Immature natural killer cell (primary cell): ENCODE measurements at regions not wholly inside any gene's neighbourhood (a gene's known extent, or its start where the extent isn't known, plus 50 kb on each side); places are given as distances from the start of the nearest gene placed in this dataset.

Experiments used
- DNase-seq, 3 donors: peaks; one replicate each; pipeline ENCODE4 v3.0.0; 2022; ENCODE audit warnings: mixed read lengths in 1 of 3
- H3K27ac Mint-ChIP-seq, 6 donors: one replicate each; pipeline ENCODE4 v1.8.0; 2020; ENCODE audit warnings: mixed read lengths in 6 of 6, mild to moderate bottlenecking in 5 of 6, inconsistent platforms in 4 of 6, moderate library complexity in 3 of 6
- H3K27me3 Mint-ChIP-seq, 3 donors: one replicate each; pipeline ENCODE4 v1.8.0; 2020 to 2021; ENCODE audit warnings: low read depth in 3 of 3, mild to moderate bottlenecking in 3 of 3, mixed read lengths in 3 of 3, moderate library complexity in 3 of 3, inconsistent platforms in 1 of 3
- H3K36me3 Mint-ChIP-seq, 3 donors: one replicate each; pipeline ENCODE4 v1.8.0; 2020; ENCODE audit warnings: mixed read lengths in 3 of 3, inconsistent platforms in 2 of 3, mild to moderate bottlenecking in 2 of 3
- H3K4me1 Mint-ChIP-seq, 2 donors: one replicate each; pipeline ENCODE4 v1.8.0; 2020; ENCODE audit warnings: inconsistent platforms in 2 of 2, mild to moderate bottlenecking in 2 of 2, mixed read lengths in 2 of 2, moderate library complexity in 1 of 2
- H3K4me3 Mint-ChIP-seq, 5 donors: one replicate each; pipeline ENCODE4 v1.8.0; 2020; ENCODE audit warnings: mild to moderate bottlenecking in 5 of 5, mixed read lengths in 5 of 5, inconsistent platforms in 3 of 5, moderate library complexity in 3 of 5
- H3K9me3 Mint-ChIP-seq, 6 donors: one replicate each; pipeline ENCODE4 v1.8.0; 2020; ENCODE audit warnings: mild to moderate bottlenecking in 6 of 6, mixed read lengths in 6 of 6, inconsistent platforms in 4 of 6, moderate library complexity in 3 of 6

DNA sequence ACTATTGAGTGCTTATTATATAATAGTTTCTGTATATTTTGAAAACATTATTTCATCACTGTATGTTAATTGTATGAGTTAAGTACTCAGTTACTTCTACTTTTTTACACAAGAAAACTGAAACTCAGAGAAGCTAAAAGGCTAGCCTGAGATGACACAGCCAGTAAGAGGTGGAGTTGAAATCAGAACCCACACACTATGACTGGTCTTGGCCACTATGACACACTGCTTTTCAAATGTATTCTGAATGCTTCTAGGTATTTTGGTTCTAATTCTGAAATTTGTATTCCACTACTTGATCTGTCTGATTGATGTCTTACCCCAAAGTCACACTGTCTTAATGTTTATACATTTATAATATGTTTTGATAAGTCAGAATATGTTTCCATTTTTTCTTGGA is 181.8 kb downstream of the ZDHHC21 start:
- Mint-ChIP-seq H3K4me3 (no peak overlapping the region), H3K27me3 (peaks cover 1 to 6% (median 2%) of the 10 kb centered on the region in 3 donors), H3K4me1 (no peaks in the 10 kb centered on the region), H3K36me3 (no peaks in the 10 kb centered on the region), H3K9me3 (peaks cover 0 to 6% (median 3%) of the 10 kb centered on the region in 6 donors), H3K27ac (no peak overlapping the region)
- no peak for DNase-seq

GRCh38 chr9:14508884-14509283 is 184.3 kb downstream of the ZDHHC21 start:
- Mint-ChIP-seq H3K27me3 (peaks cover 0 to 6% (median 3%) of the 10 kb centered on the region in 3 donors), H3K27ac (no peak overlapping the region), H3K36me3 (no peaks in the 10 kb centered on the region), H3K4me1 (no peaks in the 10 kb centered on the region), H3K4me3 (no peak overlapping the region), H3K9me3 (peaks cover 0 to 6% (median 3%) of the 10 kb centered on the region in 6 donors)
- DNase-seq: no peak

GRCh38 chr9:14501366-14501765 is 187.4 kb upstream of the NFIB start:
- Mint-ChIP-seq H3K27me3 (peaks cover 2 to 3% (median 2%) of the 10 kb centered on the region in 3 donors), H3K4me3 (no peak overlapping the region), H3K9me3 (peaks cover 0 to 10% (median 2%) of the 10 kb centered on the region in 6 donors), H3K36me3 (no peaks in the 10 kb centered on the region), H3K27ac (no peak overlapping the region), H3K4me1 (no peaks in the 10 kb centered on the region)
- no peak for DNase-seq

DNA sequence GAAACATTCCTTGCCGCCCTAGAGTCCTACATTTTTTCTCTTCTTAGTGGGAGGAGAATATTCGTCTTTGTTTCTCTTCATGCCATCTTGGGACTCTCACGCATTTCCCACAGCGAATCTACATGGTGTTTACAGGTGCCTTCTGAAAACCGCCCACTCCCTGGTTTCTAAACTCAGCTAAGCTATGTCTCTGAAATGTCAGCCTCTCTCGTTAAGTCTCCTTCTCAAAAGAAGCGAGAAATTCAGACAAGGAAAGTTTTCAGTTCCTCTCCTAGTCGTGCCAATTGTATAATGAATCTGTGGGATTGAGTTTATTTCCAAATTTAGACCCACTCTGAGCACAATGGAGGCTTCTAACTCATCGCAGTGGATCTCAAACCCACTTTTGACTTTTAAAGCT is 186.8 kb upstream of the NFIB start:
- Mint-ChIP-seq H3K9me3 (peaks cover 0 to 10% (median 1%) of the 10 kb centered on the region in 6 donors), H3K4me1 (no peaks in the 10 kb centered on the region), H3K4me3 (no peak overlapping the region), H3K27ac (no peak overlapping the region), H3K36me3 (no peaks in the 10 kb centered on the region), H3K27me3 (peaks cover 2 to 3% (median 2%) of the 10 kb centered on the region in 3 donors)
- no peak for DNase-seq

- Mint-ChIP-seq H3K9me3 (peaks cover 0 to 10% (median 2%) of the 10 kb centered on the region in 6 donors), H3K4me1 (no peaks in the 10 kb centered on the region), H3K27ac (no peak overlapping the region), H3K27me3 (peaks cover 2 to 3% (median 2%) of the 10 kb centered on the region in 3 donors), H3K4me3 (no peak overlapping the region), H3K36me3 (no peaks in the 10 kb centered on the region)
- DNase-seq: no peak
These were observed 186.0 kb upstream of the NFIB start for GRCh38 chr9:14499976-14500375.

- no peak overlapping the region for H3K4me3 Mint-ChIP-seq
- H3K27ac Mint-ChIP-seq: no peak overlapping the region
- no peaks in the 10 kb centered on the region for H3K36me3 Mint-ChIP-seq
- H3K9me3 Mint-ChIP-seq: peaks cover 0 to 13% (median 3%) of the 10 kb centered on the region in 6 donors
- H3K27me3 Mint-ChIP-seq: peaks cover 0 to 3% (median 2%) of the 10 kb centered on the region in 3 donors
- no peaks in the 10 kb centered on the region for H3K4me1 Mint-ChIP-seq
- DNase-seq: no peak
These were observed 184.9 kb upstream of the NFIB start for GRCh38 chr9:14498824-14499223.

DNA sequence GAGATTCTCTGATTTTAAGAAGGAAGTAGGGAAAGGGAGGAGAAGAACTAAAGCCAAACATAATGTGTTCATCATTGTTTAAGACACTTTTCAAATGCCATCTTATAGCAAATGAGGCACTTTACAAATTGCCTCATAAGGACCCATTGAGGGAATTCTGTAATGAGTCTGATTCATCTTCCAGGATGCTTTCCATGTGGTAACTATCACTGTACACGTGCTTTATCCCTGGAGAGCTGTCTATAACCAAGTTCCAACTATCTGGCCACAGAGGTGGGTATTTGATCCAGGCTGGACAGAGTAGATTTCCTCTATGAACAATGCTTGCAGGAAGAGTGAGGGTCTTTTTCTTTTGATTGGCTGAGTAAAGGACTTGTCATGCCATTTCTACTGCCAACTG is 183.5 kb upstream of the NFIB start:
- H3K4me1 Mint-ChIP-seq: no peaks in the 10 kb centered on the region
- H3K4me3 Mint-ChIP-seq: no peak overlapping the region
- peaks cover 0 to 3% (median 2%) of the 10 kb centered on the region in 3 donors for H3K27me3 Mint-ChIP-seq
- no peaks in the 10 kb centered on the region for H3K36me3 Mint-ChIP-seq
- peaks cover 0 to 13% (median 3%) of the 10 kb centered on the region in 6 donors for H3K9me3 Mint-ChIP-seq
- H3K27ac Mint-ChIP-seq: no peak overlapping the region
- no peak for DNase-seq

- Mint-ChIP-seq H3K4me3 (no peak overlapping the region), H3K4me1 (no peaks in the 10 kb centered on the region), H3K27me3 (peaks cover 0 to 5% (median 3%) of the 10 kb centered on the region in 3 donors), H3K27ac (no peak overlapping the region), H3K9me3 (peaks cover 0 to 8% (median 2%) of the 10 kb centered on the region in 6 donors), H3K36me3 (no peaks in the 10 kb centered on the region)
- DNase-seq: no peak
These were observed 174.7 kb upstream of the NFIB start for GRCh38 chr9:14488421-14489190.

DNA sequence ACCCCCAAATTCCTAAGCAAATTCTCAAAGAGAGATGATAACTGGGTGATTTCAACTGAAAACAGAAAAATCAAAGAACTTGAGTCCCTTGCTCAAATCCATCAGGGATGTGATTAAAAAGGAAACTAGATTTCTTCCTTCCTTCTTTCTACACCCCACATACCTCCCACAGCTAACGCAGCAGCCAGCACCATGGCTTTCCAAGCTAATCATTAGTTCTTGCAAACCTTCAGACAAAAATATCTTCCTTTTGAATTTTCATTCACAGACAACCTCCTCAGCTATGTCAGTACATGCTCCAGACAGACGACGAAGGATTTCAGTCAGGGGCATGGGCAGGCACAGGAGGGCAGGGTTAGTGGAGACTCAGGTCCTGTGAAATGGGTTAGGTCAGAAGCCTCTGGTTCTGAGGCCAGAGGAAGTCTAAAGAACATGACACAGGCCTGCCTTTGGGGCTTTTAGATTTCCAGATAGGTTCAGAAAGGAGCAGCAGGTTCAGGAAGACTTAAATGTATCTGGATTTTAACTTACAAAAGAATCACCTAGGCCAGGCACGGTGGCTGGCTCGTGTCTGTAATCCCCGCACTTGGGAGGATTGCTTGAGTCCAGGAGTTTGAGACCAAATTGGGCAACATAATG is 173.7 kb upstream of the NFIB start:
- H3K9me3 Mint-ChIP-seq: peaks cover 0 to 8% (median 2%) of the 10 kb centered on the region in 6 donors
- H3K27ac Mint-ChIP-seq: no peak overlapping the region
- DNase-seq: no peak
- no peak overlapping the region for H3K4me3 Mint-ChIP-seq
- H3K4me1 Mint-ChIP-seq: no peaks in the 10 kb centered on the region
- peaks cover 0 to 5% (median 3%) of the 10 kb centered on the region in 3 donors for H3K27me3 Mint-ChIP-seq
- no peaks in the 10 kb centered on the region for H3K36me3 Mint-ChIP-seq

DNA sequence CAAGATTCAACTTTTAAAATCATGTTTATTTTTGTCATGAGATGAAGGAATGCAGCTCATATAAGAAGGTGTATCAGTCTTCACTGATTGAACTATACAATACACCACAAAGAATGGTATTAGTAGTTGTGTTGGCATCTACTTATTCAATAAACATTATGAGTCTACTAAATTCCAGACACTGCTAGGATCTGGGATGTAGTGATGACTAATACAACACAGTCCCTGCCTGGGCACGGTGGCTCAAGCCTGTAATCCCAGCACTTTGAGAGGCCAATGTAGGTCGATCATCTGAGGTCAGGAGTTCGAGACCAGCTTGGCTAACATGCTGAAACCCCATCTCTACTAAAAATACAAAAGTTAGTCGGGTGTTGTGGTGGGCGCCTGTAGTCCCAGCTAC is 171.4 kb upstream of the NFIB start:
- H3K27me3 Mint-ChIP-seq: peaks cover 2 to 3% (median 3%) of the 10 kb centered on the region in 3 donors
- no peaks in the 10 kb centered on the region for H3K4me1 Mint-ChIP-seq
- H3K36me3 Mint-ChIP-seq: no peaks in the 10 kb centered on the region
- peaks cover 0 to 11% (median 2%) of the 10 kb centered on the region in 6 donors for H3K9me3 Mint-ChIP-seq
- no peak overlapping the region for H3K27ac Mint-ChIP-seq
- no peak for DNase-seq
- H3K4me3 Mint-ChIP-seq: no peak overlapping the region

DNA sequence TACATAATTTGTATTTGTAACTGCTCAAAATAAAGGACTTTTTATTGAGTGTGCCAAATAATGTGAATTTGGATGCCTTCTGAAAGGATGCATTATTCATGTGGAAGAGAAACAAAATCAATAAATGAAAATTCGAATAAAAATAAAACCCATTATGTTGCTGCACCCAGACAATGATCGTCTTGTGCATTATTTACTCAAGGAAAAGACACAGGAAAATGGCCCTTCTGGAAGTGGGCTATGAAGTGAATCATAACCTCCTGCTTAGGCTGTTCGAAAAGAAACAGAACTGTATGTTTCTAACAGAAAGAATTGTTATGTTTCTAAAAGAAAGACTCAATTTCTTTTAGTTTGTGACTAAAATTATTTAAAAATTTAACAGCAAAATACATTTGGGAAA is 168.9 kb upstream of the NFIB start:
- H3K9me3 Mint-ChIP-seq: peaks cover 0 to 13% (median 3%) of the 10 kb centered on the region in 6 donors
- no peak overlapping the region for H3K4me3 Mint-ChIP-seq
- H3K27me3 Mint-ChIP-seq: peaks cover 3 to 6% (median 3%) of the 10 kb centered on the region in 3 donors
- no peaks in the 10 kb centered on the region for H3K36me3 Mint-ChIP-seq
- no peak overlapping the region for H3K27ac Mint-ChIP-seq
- no peaks in the 10 kb centered on the region for H3K4me1 Mint-ChIP-seq
- DNase-seq: no peak

DNA sequence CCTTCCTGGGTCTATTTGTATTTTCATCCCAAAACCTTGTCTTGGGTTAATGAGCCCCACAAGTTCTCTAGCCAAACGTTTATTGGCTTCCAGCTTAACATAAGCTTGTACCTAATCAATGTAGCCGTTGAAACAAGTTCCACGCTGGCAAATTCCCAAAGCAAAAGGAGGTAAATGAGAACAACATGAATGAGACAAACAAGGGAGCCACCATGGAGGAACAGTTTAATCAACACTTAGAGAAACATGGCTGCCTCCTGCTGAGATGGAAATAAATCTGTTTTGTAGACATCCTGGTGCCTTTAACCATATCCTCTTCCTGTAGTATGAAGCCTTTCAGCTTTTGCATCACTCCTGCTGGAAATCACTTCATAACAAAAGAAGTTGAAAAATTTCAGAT is 166.6 kb upstream of the NFIB start:
- Mint-ChIP-seq H3K36me3 (no peaks in the 10 kb centered on the region), H3K4me1 (no peaks in the 10 kb centered on the region), H3K27ac (no peak overlapping the region), H3K9me3 (peaks cover 0 to 10% (median 2%) of the 10 kb centered on the region in 6 donors), H3K4me3 (no peak overlapping the region), H3K27me3 (peaks cover 0 to 7% (median 2%) of the 10 kb centered on the region in 3 donors)
- no peak for DNase-seq

DNA sequence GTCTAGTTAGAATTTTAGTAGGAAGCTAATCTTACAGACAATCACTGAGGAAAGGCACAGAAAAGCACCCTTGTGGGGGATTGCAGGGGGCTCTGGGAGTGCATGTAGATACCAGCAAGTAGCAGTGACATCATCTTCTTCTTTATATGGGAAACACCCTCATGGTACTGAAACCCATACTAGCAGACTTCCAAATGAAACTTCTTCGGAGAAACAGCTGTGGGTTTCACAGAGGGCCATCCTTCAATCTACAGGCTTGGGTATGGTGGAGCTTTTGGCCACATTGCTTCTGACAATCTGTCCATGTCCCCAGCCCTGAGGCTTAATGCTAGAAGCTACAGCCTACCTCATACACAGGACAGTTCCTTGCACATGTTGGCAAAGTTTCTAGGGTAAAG is 165.2 kb upstream of the NFIB start:
- peaks cover 0 to 10% (median 2%) of the 10 kb centered on the region in 6 donors for H3K9me3 Mint-ChIP-seq
- H3K27ac Mint-ChIP-seq: no peak overlapping the region
- DNase-seq: no peak
- no peak overlapping the region for H3K4me3 Mint-ChIP-seq
- no peaks in the 10 kb centered on the region for H3K4me1 Mint-ChIP-seq
- H3K36me3 Mint-ChIP-seq: no peaks in the 10 kb centered on the region
- H3K27me3 Mint-ChIP-seq: peaks cover 0 to 7% (median 2%) of the 10 kb centered on the region in 3 donors
